GM12878 (cell line): ENCODE measurements at regions not wholly inside any gene's neighbourhood (a gene's known extent, or its start where the extent isn't known, plus 50 kb on each side); places are given as distances from the start of the nearest gene placed in this dataset.

ENCODE experiments used
- BCL11A ChIP-seq: IDR thresholded peaks from 2 replicates; pipeline ENCODE4 v1.6.1; 2011; ENCODE audit warnings: low read depth, low read length
- BMI1 ChIP-seq: fragments of 450-650 bp; IDR thresholded peaks from 2 replicates; pipeline ENCODE4 v1.6.1; 2016; ENCODE audit warnings: mild to moderate bottlenecking, moderate library complexity, borderline replicate concordance
- MTA2 ChIP-seq: fragments of 450-650 bp; IDR thresholded peaks from 2 replicates; pipeline ENCODE4 v1.6.1; 2016; ENCODE audit warnings: low read depth, mild to moderate bottlenecking, moderate library complexity
- NR2F1 ChIP-seq: fragments of 450-650 bp; conservative IDR thresholded peaks from 2 replicates; pipeline ENCODE4 v1.6.1; 2017; ENCODE audit warnings: mild to moderate bottlenecking
- SP1 ChIP-seq: IDR thresholded peaks from one replicate; pipeline ENCODE4 v1.6.1; 2011; ENCODE audit warnings: low read depth, low read length
- TCF12 ChIP-seq: IDR thresholded peaks from 2 replicates; pipeline ENCODE4 v1.6.1; 2011; ENCODE audit warnings: low read depth, mild to moderate bottlenecking, low read length
- TCF3 ChIP-seq: IDR thresholded peaks from 2 replicates; pipeline ENCODE4 v1.6.1; 2012; ENCODE audit warnings: low read depth, mild to moderate bottlenecking, low read length, borderline replicate concordance; ENCODE audit not compliant: insufficient read depth
- ZNF217 ChIP-seq: fragments of 450-650 bp; IDR thresholded peaks from 2 replicates; pipeline ENCODE4 v1.6.1; 2017; ENCODE audit warnings: antibody characterized with exemption, mild to moderate bottlenecking
- ZNF24 ChIP-seq: fragments of 450-650 bp; IDR thresholded peaks from 2 replicates; pipeline ENCODE4 v1.6.1; 2017; ENCODE audit warnings: antibody characterized with exemption, mild to moderate bottlenecking
- TF ChIP-seq, protein P1 (sequence below): fragments of 450-650 bp; IDR thresholded peaks from 2 replicates; pipeline ENCODE4 v1.6.1; 2018; ENCODE audit warnings: mild to moderate bottlenecking, low read depth, moderate library complexity; ENCODE audit not compliant: partially characterized antibody
- TF ChIP-seq, protein P2 (sequence below): fragments of 450-650 bp; formaldehyde crosslinking; IDR thresholded peaks from 2 replicates; pipeline ENCODE4 v1.4.0; 2022; ENCODE audit warnings: mild to moderate bottlenecking, moderate library complexity
- TF ChIP-seq, protein P3 (sequence below): IDR thresholded peaks from 2 replicates; pipeline ENCODE4 v1.6.1; 2012; ENCODE audit warnings: low read length, inconsistent platforms
- TF ChIP-seq, protein P4 (sequence below): fragments of 450-650 bp; IDR thresholded peaks from 2 replicates; pipeline ENCODE4 v1.6.1; 2017; ENCODE audit warnings: mild to moderate bottlenecking, moderate library complexity

GRCh38 chr10:62511656-62512055 lies 137.5 kb downstream of the ZNF365 start (continued):
- TF ChIP-seq, protein P1, sequence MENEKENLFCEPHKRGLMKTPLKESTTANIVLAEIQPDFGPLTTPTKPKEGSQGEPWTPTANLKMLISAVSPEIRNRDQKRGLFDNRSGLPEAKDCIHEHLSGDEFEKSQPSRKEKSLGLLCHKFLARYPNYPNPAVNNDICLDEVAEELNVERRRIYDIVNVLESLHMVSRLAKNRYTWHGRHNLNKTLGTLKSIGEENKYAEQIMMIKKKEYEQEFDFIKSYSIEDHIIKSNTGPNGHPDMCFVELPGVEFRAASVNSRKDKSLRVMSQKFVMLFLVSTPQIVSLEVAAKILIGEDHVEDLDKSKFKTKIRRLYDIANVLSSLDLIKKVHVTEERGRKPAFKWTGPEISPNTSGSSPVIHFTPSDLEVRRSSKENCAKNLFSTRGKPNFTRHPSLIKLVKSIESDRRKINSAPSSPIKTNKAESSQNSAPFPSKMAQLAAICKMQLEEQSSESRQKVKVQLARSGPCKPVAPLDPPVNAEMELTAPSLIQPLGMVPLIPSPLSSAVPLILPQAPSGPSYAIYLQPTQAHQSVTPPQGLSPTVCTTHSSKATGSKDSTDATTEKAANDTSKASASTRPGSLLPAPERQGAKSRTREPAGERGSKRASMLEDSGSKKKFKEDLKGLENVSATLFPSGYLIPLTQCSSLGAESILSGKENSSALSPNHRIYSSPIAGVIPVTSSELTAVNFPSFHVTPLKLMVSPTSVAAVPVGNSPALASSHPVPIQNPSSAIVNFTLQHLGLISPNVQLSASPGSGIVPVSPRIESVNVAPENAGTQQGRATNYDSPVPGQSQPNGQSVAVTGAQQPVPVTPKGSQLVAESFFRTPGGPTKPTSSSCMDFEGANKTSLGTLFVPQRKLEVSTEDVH, result no peak
- no peak for TF ChIP-seq SP1
- TF ChIP-seq, protein P2, sequence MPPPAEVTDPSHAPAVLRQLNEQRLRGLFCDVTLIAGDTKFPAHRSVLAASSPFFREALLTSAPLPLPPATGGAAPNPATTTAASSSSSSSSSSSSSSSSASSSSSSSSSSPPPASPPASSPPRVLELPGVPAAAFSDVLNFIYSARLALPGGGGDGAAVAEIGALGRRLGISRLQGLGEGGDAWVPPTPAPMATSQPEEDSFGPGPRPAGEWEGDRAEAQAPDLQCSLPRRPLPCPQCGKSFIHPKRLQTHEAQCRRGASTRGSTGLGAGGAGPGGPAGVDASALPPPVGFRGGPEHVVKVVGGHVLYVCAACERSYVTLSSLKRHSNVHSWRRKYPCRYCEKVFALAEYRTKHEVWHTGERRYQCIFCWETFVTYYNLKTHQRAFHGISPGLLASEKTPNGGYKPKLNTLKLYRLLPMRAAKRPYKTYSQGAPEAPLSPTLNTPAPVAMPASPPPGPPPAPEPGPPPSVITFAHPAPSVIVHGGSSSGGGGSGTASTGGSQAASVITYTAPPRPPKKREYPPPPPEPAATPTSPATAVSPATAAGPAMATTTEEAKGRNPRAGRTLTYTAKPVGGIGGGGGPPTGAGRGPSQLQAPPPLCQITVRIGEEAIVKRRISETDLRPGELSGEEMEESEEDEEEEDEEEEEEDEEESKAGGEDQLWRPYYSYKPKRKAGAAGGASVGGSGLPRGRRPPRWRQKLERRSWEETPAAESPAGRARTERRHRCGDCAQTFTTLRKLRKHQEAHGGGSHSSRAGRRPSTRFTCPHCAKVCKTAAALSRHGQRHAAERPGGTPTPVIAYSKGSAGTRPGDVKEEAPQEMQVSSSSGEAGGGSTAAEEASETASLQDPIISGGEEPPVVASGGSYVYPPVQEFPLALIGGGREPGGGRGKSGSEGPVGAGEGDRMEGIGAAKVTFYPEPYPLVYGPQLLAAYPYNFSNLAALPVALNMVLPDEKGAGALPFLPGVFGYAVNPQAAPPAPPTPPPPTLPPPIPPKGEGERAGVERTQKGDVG (CRISPR knock-in tag), result no peak
- TF ChIP-seq, protein P3, sequence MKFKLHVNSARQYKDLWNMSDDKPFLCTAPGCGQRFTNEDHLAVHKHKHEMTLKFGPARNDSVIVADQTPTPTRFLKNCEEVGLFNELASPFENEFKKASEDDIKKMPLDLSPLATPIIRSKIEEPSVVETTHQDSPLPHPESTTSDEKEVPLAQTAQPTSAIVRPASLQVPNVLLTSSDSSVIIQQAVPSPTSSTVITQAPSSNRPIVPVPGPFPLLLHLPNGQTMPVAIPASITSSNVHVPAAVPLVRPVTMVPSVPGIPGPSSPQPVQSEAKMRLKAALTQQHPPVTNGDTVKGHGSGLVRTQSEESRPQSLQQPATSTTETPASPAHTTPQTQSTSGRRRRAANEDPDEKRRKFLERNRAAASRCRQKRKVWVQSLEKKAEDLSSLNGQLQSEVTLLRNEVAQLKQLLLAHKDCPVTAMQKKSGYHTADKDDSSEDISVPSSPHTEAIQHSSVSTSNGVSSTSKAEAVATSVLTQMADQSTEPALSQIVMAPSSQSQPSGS, result peak; percentile 88
- TF ChIP-seq BCL11A, result 0 out of 2 replicates have a peak, but pooled peaks have one; percentile 28
- TF ChIP-seq TCF12, result no peak
- TF ChIP-seq, protein P4, sequence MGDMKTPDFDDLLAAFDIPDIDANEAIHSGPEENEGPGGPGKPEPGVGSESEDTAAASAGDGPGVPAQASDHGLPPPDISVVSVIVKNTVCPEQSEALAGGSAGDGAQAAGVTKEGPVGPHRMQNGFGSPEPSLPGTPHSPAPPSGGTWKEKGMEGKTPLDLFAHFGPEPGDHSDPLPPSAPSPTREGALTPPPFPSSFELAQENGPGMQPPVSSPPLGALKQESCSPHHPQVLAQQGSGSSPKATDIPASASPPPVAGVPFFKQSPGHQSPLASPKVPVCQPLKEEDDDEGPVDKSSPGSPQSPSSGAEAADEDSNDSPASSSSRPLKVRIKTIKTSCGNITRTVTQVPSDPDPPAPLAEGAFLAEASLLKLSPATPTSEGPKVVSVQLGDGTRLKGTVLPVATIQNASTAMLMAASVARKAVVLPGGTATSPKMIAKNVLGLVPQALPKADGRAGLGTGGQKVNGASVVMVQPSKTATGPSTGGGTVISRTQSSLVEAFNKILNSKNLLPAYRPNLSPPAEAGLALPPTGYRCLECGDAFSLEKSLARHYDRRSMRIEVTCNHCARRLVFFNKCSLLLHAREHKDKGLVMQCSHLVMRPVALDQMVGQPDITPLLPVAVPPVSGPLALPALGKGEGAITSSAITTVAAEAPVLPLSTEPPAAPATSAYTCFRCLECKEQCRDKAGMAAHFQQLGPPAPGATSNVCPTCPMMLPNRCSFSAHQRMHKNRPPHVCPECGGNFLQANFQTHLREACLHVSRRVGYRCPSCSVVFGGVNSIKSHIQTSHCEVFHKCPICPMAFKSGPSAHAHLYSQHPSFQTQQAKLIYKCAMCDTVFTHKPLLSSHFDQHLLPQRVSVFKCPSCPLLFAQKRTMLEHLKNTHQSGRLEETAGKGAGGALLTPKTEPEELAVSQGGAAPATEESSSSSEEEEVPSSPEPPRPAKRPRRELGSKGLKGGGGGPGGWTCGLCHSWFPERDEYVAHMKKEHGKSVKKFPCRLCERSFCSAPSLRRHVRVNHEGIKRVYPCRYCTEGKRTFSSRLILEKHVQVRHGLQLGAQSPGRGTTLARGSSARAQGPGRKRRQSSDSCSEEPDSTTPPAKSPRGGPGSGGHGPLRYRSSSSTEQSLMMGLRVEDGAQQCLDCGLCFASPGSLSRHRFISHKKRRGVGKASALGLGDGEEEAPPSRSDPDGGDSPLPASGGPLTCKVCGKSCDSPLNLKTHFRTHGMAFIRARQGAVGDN, result peak; percentile 40; the same call in 1 of the 2 replicates
- TF ChIP-seq NR2F1, result peak; percentile 87
- TF ChIP-seq ZNF217, result 0 out of 2 replicates have a peak, but pooled peaks have one; percentile 23
- TF ChIP-seq TCF3, result no peak
- TF ChIP-seq ZNF24, result no peak
- peak; percentile 92 for TF ChIP-seq MTA2
- TF ChIP-seq BMI1, result 0 out of 2 replicates have a peak, but pooled peaks have one; percentile 18
